GM18520 (cell line): ENCODE measurements at regions not wholly inside any gene's neighbourhood (a gene's known extent, or its start where the extent isn't known, plus 50 kb on each side); places are given as distances from the start of the nearest gene placed in this dataset.

Experiments
- ATAC-seq: cut with Tn5 transposase; IDR thresholded peaks from one replicate; pipeline ENCODE4 v1.9.1; 2021; ENCODE audit not compliant: unreplicated experiment

DNA sequence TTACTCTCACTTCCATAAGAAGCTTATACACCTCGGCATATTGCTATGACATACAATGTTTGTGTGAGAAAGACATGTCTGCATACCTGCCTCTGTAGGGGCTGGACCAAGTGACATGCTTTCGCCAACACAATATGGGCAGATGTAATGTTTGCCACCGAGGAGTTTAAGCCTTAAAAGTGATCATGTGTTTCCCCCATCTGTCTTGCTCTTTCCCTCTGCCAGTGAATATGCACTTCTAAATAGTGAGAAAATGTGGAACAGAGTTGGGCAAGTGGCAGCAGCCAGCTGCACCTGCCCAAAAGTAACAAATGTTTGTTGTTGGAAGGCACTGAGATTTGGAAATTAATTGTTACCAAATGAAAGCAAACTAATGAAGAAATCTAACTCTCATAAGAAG, 274.8 kb upstream of the BTBD3 start:
- ATAC-seq: no peak

DNA sequence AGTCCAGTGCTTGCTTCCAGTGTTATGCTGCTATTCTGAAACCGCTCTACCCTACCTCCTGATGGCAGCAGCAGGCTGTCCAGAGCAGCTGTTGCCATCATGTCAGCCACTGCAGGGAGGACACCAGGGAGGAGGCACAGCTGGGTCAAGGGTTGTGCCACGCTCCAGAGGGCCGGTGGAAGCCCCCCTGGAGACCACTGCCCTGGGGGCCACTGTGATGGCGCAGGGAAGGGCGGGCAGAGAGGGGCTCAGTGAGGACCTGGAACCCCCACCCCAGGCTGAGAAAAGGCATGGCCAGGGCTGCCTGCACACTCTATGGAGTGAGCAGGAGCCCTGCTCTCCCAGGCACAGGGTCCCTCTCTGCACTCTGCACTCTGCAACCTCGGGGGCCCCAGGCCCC, 271.3 kb upstream of the BTBD3 start:
- ATAC-seq: no peak

DNA sequence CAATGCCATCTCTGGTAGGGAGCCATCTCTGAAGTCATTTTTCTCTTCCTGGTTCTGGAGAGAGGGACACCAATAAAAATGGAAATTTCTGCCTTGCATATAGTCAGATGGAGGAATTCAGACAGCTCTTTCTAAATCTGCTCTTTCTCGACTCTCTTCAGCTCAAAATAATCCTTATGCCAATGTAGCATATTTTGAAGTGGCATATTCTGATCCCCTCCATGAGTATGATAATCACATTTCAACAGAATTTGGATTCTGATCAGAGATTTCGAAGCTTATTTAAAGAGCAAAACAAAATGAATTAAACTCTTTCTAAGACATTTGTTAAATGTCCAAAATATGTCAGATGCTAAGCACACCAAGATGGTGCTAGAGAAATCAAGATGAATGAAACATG, 267.1 kb upstream of the BTBD3 start:
- ATAC-seq: no peak

DNA sequence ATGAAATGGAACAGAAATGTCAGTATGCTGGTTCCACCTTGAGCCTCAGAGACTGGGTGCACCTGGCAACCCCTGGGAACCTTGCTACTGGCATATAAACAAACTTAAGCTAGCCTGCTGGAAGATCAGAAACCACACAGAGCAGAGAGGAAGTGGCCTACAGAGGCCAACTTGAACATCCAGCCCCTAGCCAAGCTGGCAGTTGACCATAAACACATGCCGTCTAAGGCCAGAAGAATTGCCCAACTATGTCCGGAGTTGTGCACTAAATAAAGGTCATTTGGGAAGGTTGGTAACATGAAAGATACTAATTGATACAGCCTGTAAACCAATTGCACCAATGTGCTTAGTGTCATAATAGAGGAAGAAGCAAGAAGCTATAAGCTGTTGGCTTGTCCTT, 266.6 kb upstream of the BTBD3 start:
- ATAC-seq: no peak

DNA sequence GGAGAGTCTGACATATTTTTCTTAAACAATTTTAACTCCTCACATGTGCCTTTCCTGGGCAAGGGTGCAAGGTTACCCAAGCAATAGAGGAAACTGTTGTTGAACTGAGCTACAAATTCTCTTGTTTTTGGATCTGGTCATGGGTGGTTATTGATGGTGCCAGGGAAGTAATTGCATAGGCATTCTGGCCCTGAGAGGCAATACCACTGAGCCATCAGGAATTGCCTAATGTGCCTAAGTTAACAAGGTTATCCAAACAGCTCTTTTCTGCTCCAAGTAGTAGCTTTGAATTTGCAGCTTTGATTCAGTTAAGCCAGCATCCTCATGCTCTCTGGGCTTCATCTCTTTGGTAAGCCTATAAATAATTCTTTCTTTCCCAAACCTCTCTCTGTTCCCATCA, 266.0 kb upstream of the BTBD3 start:
- ATAC-seq: no peak

DNA sequence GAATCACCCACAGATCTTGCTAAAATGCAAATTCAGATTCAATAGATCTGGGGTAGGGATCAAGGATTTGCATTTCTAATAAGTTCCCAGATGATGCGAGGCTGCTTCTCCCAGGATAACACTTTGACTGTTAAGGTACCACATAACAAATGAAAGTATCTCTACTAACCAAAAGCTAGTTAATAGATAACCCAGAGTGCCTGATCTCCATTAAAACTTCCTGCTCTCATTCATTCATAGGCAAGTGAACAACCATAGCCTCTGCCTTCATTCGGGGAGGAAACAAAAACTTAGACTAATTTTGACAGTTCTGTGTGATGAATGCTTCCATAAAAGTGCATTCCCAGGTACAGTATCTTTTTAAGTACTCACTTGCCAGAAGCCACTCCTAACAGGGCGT, 265.6 kb upstream of the BTBD3 start:
- no peak for ATAC-seq

DNA sequence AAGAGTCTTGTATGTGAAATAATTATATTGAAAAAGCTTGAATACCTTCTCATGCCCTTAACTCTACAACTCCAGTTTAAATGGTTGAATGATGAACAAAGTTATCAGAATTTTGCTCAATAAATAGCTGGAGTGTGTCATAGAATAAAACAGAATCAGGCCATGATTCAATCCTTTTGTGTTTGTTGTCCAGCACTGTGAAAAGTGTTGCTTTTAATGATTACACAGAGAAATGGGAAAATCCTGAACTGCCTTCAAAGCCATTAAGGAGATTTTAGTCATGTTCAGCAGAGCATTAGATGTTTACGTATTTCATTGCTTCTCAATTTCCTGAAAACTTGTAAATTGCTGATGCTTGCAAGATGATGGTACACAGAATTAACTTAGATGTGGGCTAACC, 262.9 kb upstream of the BTBD3 start:
- no peak for ATAC-seq

DNA sequence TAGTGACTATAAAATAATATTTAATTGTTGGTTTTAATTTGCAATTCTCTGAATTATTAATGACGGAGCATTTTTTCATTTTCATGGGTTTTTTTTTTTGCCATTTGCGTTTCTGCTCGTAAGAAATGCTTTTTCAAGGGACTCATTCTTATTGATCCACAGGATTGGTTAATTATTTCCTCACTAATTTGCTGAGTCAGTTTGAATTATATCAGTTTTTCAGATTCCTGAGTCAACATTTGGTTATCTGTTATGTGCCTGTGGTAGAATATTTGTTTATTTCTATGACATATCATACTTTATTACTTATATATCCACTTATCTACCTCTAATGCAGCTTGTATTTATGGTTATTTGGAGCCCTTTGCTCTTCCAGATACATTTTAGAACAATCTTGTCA, 257.0 kb upstream of the BTBD3 start:
- ATAC-seq: no peak

DNA sequence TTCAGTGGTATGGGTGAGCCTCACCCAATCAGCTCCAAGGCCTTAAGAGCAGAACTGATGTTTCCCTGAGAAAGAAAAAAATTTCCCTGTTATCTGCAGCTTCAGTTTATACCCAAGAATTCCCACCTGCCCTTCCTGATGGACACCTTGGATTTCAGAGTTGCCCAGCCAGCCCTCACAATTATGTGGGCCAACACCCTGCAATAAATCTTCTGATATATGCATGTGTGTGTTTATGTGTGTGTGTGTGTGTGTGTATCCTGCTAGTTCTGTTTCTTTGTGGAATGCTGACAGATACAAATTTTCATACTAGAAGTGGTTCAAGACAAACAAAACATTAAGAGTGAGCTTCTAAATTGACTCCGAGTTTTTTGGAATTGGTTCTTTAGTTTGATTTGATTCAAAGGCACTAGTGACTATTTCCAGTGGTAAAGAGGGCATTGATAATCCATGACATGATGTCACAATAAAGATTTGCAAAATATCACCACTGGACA, 246.6 kb upstream of the BTBD3 start:
- no peak for ATAC-seq

DNA sequence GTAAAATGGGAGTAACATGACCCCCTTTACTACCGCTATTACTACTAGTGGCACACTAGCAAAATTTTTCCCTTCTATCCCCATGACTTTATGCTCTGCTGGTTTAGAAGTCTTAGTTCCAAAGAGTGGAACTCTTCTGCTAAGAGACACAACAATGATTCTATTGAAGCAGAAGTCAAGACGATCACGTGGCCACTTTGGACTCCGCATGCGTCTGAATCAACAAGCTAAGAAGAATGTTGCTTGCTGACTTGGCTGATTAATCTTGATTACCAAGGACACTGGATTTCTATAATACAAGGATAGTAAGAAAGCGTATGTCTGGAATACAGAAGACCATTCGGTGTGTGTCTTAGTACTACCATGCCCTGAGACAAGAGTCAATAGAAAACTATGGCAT, 244.7 kb upstream of the BTBD3 start:
- ATAC-seq: no peak

DNA sequence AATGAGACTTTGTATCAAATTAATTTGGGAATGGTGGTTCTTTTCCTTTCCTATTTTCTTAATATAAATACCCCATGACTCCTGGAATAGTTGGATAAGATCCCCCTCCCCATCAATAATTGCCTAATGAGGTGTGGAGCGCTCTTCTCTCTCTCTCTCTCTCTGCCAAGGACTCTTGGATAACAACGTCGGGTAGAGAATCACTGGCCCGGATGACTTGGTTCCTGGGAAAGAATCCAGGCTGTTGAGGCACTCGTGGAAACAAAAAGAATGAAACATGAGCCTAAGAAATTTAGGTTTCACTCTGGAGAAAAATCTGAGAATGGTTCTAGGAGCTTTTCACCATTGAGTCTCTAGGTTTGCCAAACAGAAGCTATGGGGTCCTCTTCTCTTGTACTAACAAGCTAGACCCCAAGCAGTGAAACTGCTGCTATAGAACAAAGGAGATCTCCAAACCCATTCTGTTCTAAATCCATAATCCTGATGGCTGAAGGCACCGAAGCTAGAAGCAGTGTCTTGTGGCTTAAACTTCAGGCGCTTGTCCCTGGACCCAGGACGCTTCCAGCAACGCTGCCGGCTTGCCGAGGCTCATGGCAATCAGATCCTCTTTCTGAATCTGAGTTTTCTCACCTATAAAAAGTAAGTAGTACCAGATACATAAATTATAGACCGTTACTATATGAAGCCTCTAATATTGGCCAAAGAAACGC, 241.6 kb upstream of the BTBD3 start:
- ATAC-seq: no peak

DNA sequence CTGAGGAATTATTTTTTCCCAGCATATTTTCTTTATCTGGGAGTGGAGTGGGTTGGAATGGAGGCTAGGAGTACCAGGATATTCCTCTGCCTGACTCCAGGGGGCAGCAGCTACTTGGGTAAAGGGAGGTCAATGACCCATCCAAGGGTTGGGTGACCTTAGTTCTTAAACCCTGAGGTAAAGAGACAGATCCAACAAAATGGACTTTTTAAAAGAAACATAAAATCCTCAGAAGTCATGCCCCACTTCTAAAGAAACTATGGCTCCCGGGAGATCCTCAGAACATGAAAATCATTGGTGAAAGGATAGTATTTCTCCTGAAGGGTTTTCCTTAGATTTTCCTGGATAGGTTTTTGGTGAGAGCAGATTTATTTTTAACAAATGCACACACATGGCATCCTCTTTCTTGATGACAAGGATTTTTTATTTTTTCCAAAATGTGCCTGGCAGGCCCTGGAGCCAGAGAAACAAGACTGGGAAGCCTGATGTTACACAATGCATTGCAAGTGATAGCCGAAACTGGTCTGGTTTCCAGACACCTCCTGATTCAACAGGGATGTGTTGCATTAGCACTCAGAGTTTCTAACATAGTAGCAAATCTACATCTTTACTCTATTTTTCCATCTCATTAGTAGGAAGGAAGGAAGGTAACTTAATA, 240.9 kb upstream of the BTBD3 start:
- no peak for ATAC-seq

DNA sequence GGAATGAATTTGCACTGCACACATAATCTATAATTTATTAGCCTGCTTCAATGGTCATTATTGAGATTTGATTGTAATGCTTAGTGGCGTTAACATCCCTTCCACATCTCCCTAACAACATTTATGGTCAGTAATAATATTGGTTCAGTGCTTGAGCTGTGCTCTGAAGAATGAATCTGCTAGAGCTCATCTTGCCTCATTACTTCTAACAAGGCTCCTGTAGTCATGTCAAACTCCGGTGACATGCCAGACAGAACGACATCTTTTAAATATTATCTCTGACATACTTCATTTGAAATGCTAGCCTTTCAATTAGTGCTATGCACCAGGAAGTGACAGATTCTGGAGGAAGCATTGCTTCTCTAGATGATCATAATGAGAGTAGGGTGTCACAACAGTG, 240.3 kb upstream of the BTBD3 start:
- no peak for ATAC-seq

DNA sequence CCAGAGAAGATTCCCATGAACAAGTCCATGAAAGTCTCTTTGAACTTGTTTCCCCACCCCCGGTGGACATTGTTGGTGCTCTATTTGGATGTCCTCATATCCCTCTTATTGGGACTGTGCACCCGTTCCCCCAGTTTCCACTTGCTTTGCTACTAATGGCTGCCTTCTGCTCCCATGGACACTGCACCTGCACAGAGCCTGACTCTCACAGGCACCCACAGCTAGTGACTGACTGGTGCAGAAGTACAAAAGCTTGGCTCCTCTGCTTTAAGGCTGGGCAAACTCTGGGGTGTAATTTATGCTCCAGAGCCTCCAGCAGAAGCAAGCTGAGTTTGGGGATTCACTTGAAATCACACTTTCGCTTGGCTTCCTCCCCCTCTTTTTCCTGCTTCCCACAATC, 239.9 kb upstream of the BTBD3 start:
- no peak for ATAC-seq

DNA sequence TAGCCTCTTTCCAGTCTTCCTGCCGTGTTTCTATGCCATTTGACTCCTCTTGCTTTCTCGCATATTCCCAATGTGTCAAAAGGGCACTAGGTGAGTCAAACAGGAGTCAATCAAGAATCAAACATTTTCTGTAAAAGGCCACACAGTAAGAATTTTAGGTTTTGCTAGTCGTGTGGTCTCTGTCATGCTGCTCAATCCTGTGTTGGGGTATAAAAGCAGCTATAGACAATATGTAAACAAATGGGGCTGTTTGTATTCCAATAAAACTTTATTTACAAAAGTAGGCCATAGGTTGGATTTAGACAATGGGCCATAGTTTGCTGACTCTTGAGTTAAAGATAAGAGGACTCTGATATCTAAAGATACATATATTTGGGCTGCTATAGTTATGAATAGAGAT, 235.4 kb upstream of the BTBD3 start:
- no peak for ATAC-seq

DNA sequence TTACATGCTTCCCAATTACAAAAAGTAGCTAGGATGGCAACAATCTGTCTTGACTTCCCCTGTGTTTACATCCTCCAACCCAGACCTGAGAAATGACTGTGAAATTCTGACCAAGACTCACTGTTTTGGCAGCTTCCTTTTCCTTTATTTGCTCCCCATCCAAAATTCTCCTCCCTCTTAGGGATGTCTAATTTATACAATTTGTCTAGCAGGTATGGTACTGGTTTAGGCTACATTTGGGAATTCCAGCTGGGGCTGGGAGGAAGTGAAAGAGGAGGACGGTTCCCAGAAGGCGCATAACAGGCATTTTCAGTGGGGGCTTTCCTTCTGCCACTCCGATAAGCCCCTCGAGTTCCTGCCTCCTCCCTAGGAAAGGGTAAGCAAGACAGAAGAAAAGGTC, 231.5 kb upstream of the BTBD3 start:
- ATAC-seq: no peak

DNA sequence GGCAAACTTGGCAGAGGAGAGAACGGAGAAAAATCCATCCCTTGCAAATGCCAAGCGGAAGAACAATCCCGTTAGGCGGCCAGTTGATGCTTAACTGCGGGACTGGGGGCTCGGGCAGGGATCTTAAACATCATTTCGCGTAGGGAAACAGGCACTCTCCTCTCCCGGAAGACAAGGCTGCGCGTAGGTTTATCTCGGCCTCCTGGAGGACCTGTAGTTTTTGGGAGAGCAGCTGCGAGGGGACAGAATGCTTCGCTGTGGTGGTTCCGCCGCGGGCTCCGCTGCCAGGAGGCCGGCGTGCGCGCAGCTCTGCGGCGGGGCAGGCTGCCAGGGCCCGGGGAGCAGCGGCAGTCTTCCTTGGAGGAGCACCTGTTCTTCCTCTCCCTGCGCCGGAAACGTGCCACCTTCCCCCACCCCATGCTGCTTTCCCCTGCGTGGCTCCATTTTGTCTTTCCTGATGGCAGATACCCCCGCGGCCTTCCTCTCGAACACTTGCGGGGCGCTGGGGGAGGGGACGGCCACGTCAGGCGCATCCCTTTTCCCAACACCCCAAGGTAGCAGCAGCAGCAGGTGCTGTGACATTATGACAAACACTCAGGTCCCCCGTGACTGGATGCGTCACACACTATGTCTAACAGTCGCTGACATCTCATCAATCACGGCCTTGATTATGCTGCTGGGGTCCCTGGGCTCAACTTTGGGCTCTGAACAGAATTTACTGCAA, 230.7 kb upstream of the BTBD3 start:
- ATAC-seq: no peak

DNA sequence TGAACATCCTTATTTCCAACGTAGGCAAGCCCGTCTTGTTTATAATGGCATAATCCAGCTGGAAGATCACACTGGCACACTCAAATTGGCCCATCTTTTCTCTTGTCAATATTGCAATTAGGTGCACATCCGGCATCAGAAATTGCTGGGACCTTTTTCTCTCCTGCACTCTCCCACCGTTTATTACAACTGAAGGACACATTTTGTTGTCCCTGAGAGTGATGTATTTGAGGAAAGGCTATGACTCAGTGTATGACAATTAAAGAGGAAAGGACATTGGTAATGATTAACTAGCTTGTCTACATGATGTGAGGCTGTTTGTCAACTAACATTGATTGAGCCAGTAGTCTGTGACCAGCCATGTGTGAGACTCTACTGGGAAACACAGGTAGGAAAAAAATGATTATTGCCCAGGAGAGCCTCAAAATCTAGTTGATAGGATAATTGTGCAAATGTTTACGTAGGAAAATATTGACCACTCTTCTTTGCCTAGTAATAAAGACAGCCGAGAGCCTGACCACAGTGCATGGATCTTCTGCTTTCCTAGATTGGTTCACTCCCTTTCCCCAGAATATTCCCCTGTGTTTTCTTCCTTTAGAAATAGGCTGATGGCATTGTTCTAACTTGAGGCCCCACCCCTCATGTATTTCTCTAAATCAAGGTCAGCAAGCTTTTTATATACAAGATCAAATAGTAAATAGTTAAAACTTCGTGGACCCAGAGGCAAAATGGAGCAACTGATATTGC, 230.0 kb upstream of the BTBD3 start:
- ATAC-seq: no peak

DNA sequence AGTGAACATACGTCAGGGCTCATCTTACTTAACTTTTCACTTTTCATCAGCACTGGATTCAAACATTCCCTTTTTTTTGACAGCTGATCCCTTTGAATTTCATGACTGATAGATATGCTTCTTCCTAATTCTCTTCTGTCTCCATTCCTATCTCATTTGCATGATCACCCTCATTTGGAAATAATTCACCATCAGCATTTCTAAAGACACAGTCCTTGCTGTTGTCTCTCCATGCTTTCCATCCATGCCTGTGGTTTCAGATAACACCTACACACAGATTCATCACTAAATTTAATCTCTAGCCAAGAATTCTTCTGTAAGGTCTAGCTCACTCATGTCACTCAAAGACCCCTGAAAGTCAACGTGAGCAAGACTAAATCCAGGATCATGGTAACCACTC, 228.4 kb upstream of the BTBD3 start:
- no peak for ATAC-seq

DNA sequence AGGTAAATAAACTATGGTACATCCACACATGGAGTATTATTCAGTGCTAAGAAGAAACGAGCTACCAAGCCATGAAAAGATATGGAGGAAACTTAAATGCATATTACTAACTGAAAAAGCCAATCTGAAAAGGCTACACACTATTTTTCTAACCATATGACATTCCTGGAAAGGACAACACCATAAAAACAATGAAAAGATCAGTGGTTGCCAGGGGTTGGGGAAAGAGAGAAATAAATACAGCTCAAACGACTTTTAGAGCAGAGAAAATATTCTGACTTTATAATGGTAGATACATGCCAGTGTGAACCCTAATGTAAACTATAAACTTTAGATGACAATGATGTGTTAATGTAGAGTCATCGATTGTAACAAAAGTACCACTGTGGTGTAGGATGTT, 225.9 kb upstream of the BTBD3 start:
- no peak for ATAC-seq

DNA sequence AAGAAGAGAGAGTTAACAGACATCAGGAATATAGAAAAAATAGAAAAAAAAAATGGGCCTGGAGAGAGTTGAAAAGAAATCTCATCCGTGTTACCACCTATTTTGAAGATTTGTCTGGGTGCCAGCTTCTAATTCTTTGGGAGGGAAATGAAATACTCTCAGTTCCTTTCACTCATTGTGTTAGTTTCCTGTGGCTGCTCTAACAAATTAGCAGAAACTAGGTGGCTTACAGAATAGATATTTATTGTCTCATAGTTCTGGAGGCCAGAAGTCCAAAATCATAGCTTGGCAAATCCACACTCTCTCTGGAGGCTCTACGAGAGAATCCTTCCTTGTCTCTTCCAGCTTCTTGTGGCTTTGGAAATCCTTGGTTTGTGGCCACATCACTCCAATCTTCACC, 225.1 kb upstream of the BTBD3 start:
- no peak for ATAC-seq

DNA sequence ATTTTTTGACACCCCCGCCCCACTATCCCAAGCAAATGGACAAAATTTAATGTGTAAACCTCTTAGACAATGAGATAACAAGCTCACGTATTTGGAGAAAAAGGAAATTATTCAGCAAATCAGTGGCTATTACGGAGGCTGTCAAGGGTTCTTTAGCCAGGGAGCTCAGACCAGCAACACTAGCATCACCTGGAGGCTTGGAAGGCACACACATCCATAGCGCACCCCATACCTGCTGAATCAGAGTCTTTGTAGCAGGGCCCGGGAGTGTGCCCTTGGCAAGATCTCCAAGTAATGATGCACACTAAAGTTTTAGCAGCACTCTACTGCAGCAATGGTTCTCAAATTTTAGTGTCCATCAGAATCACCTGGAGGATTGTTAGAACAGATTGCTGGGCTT, 223.2 kb upstream of the BTBD3 start:
- ATAC-seq: no peak
